NOMO-1 (cell line): ENCODE measurements at regions not wholly inside any gene's neighbourhood (a gene's known extent, or its start where the extent isn't known, plus 50 kb on each side); places are given as distances from the start of the nearest gene placed in this dataset.

Experiments used
- DNase-seq, 2 experiments: peaks; one replicate each; lab custom pipeline; 2025; ENCODE audit not compliant: unreplicated experiment in 2 of 2; lab: John Stamatoyannopoulos, UW

- no peak for DNase-seq
These were observed 54.0 kb upstream of the TPM4 start for GRCh38 chr19:16022251-16022650.

GRCh38 chr19:16022681-16023080 is 53.6 kb upstream of the TPM4 start:
- DNase-seq = no peak

- no peak for DNase-seq
These were observed 53.0 kb upstream of the TPM4 start for GRCh38 chr19:16023146-16023915.

- no peak for DNase-seq
These were observed 51.8 kb upstream of the TPM4 start for GRCh38 chr19:16024266-16025107.

- no peak for DNase-seq
These were observed 50.9 kb upstream of the TPM4 start for GRCh38 chr19:16025108-16026101.

- no peak for DNase-seq
These were observed 50.2 kb upstream of the TPM4 start for GRCh38 chr19:16026131-16026530.
